ENCODE measurements at regions not wholly inside any gene's neighbourhood (a gene's known extent, or its start where the extent isn't known, plus 50 kb on each side); places are given as distances from the start of the nearest gene placed in this dataset.

DNA sequence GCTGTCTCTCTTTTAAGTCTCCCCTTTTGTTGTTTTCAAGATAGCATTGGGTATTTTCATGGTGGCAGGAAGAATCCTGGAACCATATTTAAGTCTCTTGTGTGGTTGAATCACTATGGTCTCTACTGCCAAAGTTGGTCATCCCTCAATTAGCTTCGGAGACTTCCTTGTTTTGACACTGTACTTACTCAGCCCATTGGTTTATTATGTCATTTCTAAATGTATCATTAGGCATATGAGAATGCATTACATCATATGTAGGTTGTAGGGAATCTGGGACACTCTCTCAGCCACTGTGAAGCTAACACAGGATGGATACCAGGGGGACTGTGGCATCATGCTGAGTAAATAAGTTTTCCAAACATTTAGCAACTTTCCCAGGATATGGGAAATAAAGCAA lies 211.8 kb downstream of the DTHD1 start:
- Histone ChIP-seq H3K9me3 (ENCODE audit: control insufficient read depth in 2 of 3, insufficient read depth in 1 of 3, low read length in 3 of 3) (no peaks in the 10 kb centered on the region), H3K9ac (ENCODE audit: low read length in 3 of 3) (no peak overlapping the region), H3K4me3 (ENCODE audit: low read length in 3 of 3) (no peak overlapping the region), H3K4me1 (ENCODE audit: control insufficient read depth in 2 of 3, insufficient read depth in 2 of 3, low read depth in 1 of 3, low read length in 3 of 3) (no peaks in the 10 kb centered on the region), H3K27ac (ENCODE audit: low read depth in 2 of 2, low read length in 2 of 2) (no peak overlapping the region), H3K27me3 (ENCODE audit: control insufficient read depth, insufficient read depth, low read length) (no peaks in the 10 kb centered on the region), H3K36me3 (ENCODE audit: control insufficient read depth in 2 of 3, insufficient read depth in 3 of 3, low read length in 3 of 3) (no peaks in the 10 kb centered on the region)
- intact Hi-C loops (cut with DNase I), result no loop called here
- TF ChIP-seq CTCF (IDR thresholded peaks at IDR 0.05; ENCODE audit: borderline replicate concordance, extremely low read depth, insufficient read depth), result no peak
- no peak for DNase-seq
- no peak for FAIRE-seq

DNA sequence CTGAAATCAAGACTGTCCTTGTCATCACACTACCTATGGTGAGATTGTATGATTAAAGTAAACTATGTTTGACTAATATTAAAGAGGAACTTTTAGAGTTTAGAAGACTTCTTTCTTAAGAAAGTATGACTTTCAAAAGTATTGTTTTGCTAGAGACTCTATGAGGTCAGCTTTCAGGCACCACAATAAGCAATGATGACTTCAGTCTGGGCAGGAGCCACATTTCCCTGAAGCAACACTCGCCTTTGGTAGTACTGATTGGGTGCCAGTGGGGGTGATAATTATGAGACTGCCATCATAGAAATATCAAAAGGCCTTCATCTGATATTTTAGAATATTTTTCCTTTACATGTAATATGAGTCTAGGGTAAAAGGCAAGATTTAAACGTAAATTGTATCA lies 212.6 kb downstream of the DTHD1 start:
- TF ChIP-seq CTCF (IDR thresholded peaks at IDR 0.05; ENCODE audit: borderline replicate concordance, extremely low read depth, insufficient read depth), result no peak
- Histone ChIP-seq H3K36me3 (ENCODE audit: control insufficient read depth in 2 of 3, insufficient read depth in 3 of 3, low read length in 3 of 3) (no peaks in the 10 kb centered on the region), H3K9me3 (ENCODE audit: control insufficient read depth in 2 of 3, insufficient read depth in 1 of 3, low read length in 3 of 3) (no peaks in the 10 kb centered on the region), H3K27ac (ENCODE audit: low read depth in 2 of 2, low read length in 2 of 2) (no peak overlapping the region), H3K27me3 (ENCODE audit: control insufficient read depth, insufficient read depth, low read length) (no peaks in the 10 kb centered on the region), H3K4me1 (ENCODE audit: control insufficient read depth in 2 of 3, insufficient read depth in 2 of 3, low read depth in 1 of 3, low read length in 3 of 3) (no peaks in the 10 kb centered on the region), H3K4me3 (ENCODE audit: low read length in 3 of 3) (no peak overlapping the region), H3K9ac (ENCODE audit: low read length in 3 of 3) (no peak overlapping the region)
- no peak for DNase-seq
- intact Hi-C loops (cut with DNase I), result no loop called here
- FAIRE-seq, result no peak

- TF ChIP-seq CTCF (IDR thresholded peaks at IDR 0.05; ENCODE audit: borderline replicate concordance, extremely low read depth, insufficient read depth), result no peak
- H3K9ac ChIP-seq (ENCODE audit: low read length in 3 of 3), result no peak overlapping the region
- FAIRE-seq, result no peak
- no peak for DNase-seq
- H3K4me1 ChIP-seq (ENCODE audit: control insufficient read depth in 2 of 3, insufficient read depth in 2 of 3, low read depth in 1 of 3, low read length in 3 of 3), result no peaks in the 10 kb centered on the region
- H3K4me3 ChIP-seq (ENCODE audit: low read length in 3 of 3), result no peak overlapping the region
- H3K27me3 ChIP-seq (ENCODE audit: control insufficient read depth, insufficient read depth, low read length), result no peaks in the 10 kb centered on the region
- H3K27ac ChIP-seq (ENCODE audit: low read depth in 2 of 2, low read length in 2 of 2), result no peak overlapping the region
- H3K9me3 ChIP-seq (ENCODE audit: control insufficient read depth in 2 of 3, insufficient read depth in 1 of 3, low read length in 3 of 3), result no peaks in the 10 kb centered on the region
- intact Hi-C loops (cut with DNase I), result no loop called here
- no peaks in the 10 kb centered on the region for H3K36me3 ChIP-seq (ENCODE audit: control insufficient read depth in 2 of 3, insufficient read depth in 3 of 3, low read length in 3 of 3)
Measured at GRCh38 chr4:36494747-36495146, 213.3 kb downstream of the DTHD1 start.

DNA sequence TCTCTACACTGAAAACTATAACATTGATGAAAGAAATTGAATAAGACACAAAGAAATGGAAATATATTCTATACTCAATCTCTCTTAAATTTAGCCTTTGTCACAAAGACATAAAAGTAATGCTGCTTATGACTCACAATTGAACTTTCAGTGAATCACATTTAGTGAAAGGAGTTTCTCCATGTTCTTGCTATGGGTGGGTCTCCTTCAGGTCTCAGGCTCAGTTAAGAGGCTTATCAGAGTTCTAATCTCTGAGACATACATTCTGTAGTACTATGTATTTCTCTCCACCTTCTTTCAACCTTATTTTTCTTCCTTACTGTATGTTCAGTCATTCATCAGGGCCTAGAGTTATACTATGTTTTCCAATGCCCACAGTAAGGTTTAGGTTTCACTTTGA lies 220.9 kb downstream of the DTHD1 start:
- TF ChIP-seq CTCF (IDR thresholded peaks at IDR 0.05; ENCODE audit: borderline replicate concordance, extremely low read depth, insufficient read depth), result no peak
- Histone ChIP-seq H3K36me3 (ENCODE audit: control insufficient read depth in 2 of 3, insufficient read depth in 3 of 3, low read length in 3 of 3) (no peaks in the 10 kb centered on the region), H3K4me3 (ENCODE audit: low read length in 3 of 3) (no peak overlapping the region), H3K27ac (ENCODE audit: low read depth in 2 of 2, low read length in 2 of 2) (no peak overlapping the region), H3K9me3 (ENCODE audit: control insufficient read depth in 2 of 3, insufficient read depth in 1 of 3, low read length in 3 of 3) (no peaks in the 10 kb centered on the region), H3K27me3 (ENCODE audit: control insufficient read depth, insufficient read depth, low read length) (no peaks in the 10 kb centered on the region), H3K4me1 (ENCODE audit: control insufficient read depth in 2 of 3, insufficient read depth in 2 of 3, low read depth in 1 of 3, low read length in 3 of 3) (no peaks in the 10 kb centered on the region), H3K9ac (ENCODE audit: low read length in 3 of 3) (no peak overlapping the region)
- intact Hi-C loops (cut with DNase I), result no loop called here
- FAIRE-seq, result no peak
- no peak for DNase-seq
